Posterior cingulate gyrus (tissue), 11 donors: ENCODE measurements at regions not wholly inside any gene's neighbourhood (a gene's known extent, or its start where the extent isn't known, plus 50 kb on each side); places are given as distances from the start of the nearest gene placed in this dataset.
"Not testable (repeated sequence)": the region's sequence is repeated elsewhere in the genome, so short reads cannot be mapped to it uniquely, and the experiment has no call there.

Experiments used
- DNase-seq, 10 donors: peaks; one replicate each; pipeline versions ENCODE4 v3.0.0 to v3.0.0-alpha.2; 2020 to 2021; ENCODE audit warnings: mixed read lengths in 3 of 10
- intact Hi-C: fragments of 100-400 bp; cut with DNase I; formaldehyde crosslinking; loops from one replicate; pipeline ENCODE4 v1.15.1; 2023

GRCh38 chr22:16730894-16731293 lies 94.3 kb downstream of the XKR3 start:
- intact Hi-C loops, DNase-seq: not testable (repeated sequence)

DNA sequence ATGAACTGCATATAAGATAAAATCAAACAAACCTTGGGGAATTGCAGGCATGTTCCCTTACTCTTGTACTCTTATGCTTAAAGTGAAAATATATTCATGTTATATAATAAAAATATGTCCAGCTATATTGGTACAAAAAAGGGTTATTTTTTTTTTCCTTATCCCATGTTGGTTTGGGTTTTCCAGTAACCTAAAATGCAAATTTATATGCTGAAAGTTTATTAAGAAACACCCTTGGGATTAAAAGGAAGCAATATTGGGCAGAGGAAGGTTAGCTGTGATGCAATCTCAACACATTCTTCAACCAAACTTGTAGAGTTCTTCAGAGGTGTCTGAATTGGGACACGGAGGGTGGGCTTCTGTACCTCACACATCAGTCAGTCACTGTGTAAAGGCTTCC lies 97.7 kb downstream of the XKR3 start:
- intact Hi-C loops, DNase-seq: not testable (repeated sequence)

- DNase-seq, intact Hi-C loops: not testable (repeated sequence)
Measured at GRCh38 chr22:16723241-16723640, 102.0 kb downstream of the XKR3 start.

GRCh38 chr22:16722564-16722963 lies 102.6 kb downstream of the XKR3 start:
- DNase-seq, intact Hi-C loops: not testable (repeated sequence)

GRCh38 chr22:16721961-16722360 lies 103.2 kb downstream of the XKR3 start:
- DNase-seq, result no peak
- intact Hi-C loops, result no loop called here

GRCh38 chr22:16717699-16718558 lies 107.3 kb downstream of the XKR3 start:
- intact Hi-C loops, result no loop called here
- DNase-seq, result peak in 4 of 10 donors; percentile 14 to 84 (median 74)

- intact Hi-C loops, DNase-seq: not testable (repeated sequence)
Measured at GRCh38 chr22:16714568-16714967, 110.6 kb downstream of the XKR3 start.

DNA sequence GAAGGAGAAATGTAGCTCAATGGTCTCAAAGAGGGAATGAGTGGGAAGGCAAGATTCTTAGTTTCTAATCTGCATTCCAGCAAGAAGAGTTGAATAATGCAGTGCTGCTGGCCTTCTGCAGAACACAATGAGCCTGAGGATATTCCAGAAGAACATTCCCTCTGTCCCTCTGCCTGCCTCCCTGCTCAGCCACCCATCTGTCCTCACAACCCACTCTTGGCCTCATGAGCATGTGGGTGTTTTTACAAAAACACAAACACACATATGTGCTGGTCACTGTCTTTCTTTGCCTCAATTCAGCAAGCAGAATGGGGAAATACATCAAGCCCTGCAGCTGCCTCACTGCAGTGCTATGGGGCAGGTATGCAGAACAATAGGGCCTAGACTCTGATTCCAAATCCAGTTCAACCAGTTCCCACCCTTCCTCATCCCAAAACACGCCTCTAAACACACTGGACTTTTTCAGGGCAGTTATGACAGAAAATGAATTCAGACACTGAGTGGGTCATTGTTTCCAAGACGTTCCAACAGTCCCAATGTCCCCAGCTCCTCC lies 109.8 kb upstream of the CCT8L2 start:
- intact Hi-C loops, result not testable (repeated sequence)
- peak in 3 of 10 donors; percentile 6 to 74 (median 57) for DNase-seq

GRCh38 chr22:16700390-16700789 lies 107.8 kb upstream of the CCT8L2 start:
- DNase-seq, intact Hi-C loops: not testable (repeated sequence)

DNA sequence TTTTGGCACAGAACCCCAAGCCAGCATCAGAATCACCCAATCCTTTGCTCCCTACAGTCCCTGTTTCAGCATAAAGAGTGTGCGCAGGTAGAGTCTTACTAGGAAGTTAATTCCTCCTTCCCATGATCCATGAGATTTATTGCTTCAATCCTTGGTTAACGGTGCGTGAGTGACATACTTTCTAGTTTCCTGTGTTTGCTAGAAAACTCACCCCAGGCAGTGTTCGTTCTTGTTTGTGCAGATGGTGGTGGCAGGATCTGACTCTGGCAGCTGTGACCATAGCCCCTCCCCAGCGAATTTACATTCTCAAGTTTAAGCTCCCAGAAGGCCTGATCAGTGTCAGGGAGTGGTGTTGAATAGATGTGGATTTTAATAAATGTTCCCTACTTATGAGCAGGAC lies 106.7 kb upstream of the CCT8L2 start:
- intact Hi-C loops, result no loop called here
- DNase-seq, result no peak

DNA sequence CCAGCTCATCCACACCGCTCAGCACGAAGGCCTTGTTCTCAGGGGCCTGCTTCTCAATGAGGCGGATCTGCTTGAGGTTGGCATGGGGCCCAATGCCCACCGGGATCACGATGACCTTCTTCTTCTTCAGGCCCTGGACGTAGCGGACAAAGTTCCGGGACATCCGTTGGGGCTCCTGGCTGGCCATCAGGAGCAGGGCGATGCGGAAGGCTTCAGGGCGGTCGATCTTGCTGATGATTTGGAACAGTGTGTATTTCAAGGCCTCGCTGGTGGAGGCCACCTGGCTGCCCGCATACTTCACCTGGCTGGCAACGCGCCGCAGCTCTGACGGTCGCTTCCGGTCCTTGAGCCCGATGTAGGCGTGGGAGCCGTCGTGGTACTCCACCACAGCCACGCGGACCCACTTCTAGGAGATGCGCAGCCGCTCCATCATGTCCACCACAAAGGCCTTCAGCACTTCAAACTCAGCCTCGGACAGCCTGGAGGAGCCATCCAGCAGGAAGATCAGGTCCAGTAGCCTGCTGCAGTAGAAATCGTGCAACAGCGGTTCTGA lies 105.0 kb upstream of the CCT8L2 start:
- intact Hi-C loops, result not testable (repeated sequence)
- DNase-seq, result peak in 2 of 10 donors; percentile 37 to 59

GRCh38 chr22:16696900-16697299 lies 104.3 kb upstream of the CCT8L2 start:
- intact Hi-C loops, result not testable (repeated sequence)
- peak in 2 of 10 donors; percentile 60 to 62 for DNase-seq

DNA sequence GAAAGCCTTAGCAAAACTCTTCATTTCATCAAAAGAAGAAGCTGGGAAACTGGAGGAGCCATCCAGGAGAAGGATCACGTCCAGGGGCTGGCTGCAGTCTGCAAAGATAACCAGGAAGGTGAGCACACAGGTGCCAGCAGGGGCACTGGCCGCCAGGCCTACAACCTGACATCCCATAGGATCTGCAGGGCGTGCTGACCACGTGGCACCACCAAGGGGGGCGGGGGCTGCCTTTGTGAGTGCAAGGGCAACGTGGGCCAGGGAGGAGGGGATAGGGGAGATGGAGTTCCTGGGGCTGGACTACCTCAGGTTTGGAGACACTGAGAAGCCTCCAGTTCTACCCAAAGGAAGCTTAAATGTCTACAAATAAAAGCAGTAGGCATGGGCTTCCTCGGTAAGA lies 102.7 kb upstream of the CCT8L2 start:
- DNase-seq, result peak in 1 of 10 donors; percentile 67
- intact Hi-C loops, result no loop called here

DNA sequence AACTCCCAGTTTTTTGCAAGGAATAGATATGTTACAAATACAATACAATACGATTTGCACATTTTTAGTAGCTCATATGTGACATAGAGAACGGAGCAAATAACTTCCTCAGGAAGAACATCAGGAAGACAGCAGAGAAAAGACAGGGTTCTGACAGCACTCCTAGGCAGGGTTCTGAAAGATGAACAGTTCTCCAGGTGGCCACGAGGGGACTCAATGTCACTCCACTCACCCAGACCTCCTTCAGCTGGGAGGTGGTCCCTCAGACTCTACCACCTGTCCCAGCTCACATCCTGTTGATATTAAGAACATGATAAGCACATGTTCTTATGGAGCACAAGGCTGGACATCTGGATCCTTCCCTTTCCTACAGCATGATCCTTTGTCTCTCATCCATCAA lies 101.1 kb upstream of the CCT8L2 start:
- DNase-seq, intact Hi-C loops: not testable (repeated sequence)

DNA sequence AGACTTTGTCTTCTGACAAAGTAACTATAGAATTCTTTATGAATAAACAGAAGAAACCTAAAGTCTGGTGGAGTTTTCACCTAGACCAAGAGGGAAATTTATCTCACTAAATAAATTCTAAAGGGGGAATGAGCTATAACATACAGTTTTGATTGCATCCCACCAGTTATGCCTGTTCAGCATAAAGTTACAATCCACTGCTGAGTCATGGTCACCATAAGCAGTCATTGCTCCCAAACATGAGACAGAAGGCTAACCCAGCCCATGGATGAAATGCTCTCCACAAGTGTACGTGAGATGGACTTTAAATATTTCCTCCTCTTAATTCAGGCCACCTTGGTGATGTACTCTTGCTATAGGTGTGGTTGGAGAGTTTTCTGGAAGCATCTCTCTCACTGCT lies 96.7 kb upstream of the CCT8L2 start:
- intact Hi-C loops, DNase-seq: not testable (repeated sequence)

DNA sequence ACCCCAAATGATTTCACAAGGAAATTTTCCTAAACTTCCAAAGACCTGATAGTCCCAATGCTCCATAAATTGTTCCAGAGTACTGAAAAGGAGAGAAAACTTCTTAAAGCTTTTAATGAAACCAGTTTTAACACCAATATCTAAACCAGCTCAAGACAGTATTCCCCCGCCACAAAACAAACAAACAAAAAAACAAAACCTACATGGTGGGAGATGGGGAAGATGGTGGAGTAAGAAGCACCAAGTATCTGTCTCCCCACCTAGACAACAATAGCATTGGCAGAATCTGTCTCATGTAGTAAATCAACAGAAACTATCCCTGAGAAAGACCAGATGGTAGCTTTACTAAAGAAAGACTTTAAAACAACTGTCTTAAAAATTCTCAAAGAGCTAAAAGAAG lies 88.7 kb upstream of the CCT8L2 start:
- intact Hi-C loops, DNase-seq: not testable (repeated sequence)

- intact Hi-C loops, DNase-seq: not testable (repeated sequence)
Measured at GRCh38 chr22:16680209-16680899, 87.7 kb upstream of the CCT8L2 start.

DNA sequence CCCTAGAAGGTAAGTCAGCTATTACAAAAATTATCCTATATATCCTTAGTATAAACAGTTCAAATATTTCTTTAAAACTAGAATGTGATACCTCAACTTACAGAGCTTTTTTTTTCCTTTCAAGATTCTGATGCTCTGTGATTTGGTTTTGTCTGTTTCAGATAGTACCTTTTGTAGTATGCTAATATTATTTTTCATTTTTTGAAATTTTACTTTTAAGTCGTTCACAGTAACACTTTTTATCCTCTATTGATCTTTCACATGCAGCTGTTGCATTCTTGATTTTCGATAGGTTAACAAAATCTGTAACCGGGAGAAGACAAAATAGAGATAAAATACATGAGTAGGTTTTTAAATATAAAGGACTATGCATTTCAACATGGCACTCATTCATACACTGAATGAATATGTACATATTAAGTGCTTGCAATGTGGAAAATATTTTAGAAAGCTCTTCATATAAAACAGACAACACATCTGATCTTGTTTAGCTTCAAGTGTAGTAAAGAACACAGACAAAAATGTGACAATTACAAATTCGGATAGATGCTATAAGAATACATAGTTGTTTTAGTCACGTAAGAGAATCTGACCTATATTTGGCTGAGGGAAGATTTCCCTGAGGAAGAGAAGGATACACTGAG lies 86.7 kb upstream of the CCT8L2 start:
- DNase-seq, intact Hi-C loops: not testable (repeated sequence)

DNA sequence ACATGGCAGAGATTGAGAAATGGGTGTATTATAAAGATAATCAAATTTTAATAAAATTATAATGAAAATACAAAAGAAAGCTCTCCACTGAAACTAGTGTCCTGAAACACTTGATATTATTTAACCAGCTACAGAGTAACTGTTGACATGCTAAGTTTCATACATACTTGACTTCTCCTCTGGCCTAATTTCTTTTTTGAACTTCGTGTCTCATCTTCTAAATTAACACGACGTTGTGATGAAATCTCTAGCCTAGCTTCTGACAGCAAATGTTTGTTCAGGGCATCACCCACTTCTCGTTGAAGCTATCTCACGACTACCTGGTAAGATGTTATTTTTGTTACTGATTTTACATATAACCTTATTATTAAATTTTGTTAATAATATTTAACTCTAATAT lies 80.8 kb upstream of the CCT8L2 start:
- intact Hi-C loops, result not testable (repeated sequence)

GRCh38 chr22:16665610-16666009 lies 73.0 kb upstream of the CCT8L2 start:
- DNase-seq, result not testable (repeated sequence)

More for the DNA sequence above, 80.8 kb upstream of the CCT8L2 start:
- DNase-seq, result not testable (repeated sequence)

More at GRCh38 chr22:16665610-16666009, 73.0 kb upstream of the CCT8L2 start:
- intact Hi-C loops, result not testable (repeated sequence)
